ENCODE measurements at regions not wholly inside any gene's neighbourhood (a gene's known extent, or its start where the extent isn't known, plus 50 kb on each side); places are given as distances from the start of the nearest gene placed in this dataset.

DNA sequence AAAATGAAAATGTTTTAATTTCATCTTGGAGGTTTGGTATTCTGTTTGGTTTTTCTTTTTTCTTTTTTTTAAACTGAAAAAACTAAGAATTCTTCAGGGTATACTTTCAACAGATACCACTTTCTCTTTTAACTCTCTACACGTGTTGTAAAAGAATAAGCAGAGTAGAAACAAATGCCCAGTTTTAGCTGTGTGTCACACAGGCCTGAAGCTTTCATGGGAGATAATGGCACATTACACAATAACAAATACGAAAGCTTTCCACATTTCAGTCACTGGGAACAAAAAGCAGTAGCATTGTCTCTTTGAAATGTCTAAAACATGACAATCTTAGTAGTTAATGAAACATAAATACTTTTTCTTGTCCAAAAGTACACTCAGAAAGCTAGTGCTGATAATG lies 818.5 kb downstream of the TBL1XR1 start:
- no CpG with 5 or more reads among the region's 2 CpGs for WGBS (ENCODE audit: extremely low coverage, insufficient read length, low lambda C conversion rate)
- no peak overlapping the region for H3K27ac Mint-ChIP-seq
- Histone ChIP-seq H3K4me1 (ENCODE audit: insufficient read depth, low read length) (no peaks in the 10 kb centered on the region), H3K56ac (ENCODE audit: insufficient read length, low read depth, low read length) (no peak overlapping the region), H3K79me2 (ENCODE audit: insufficient read depth, low read length) (no peaks in the 10 kb centered on the region), H3K79me1 (ENCODE audit: insufficient read depth, low read depth, low read length, poor library complexity, severe bottlenecking) (no peaks in the 10 kb centered on the region), H2BK20ac (ENCODE audit: low read depth, low read length, poor library complexity, severe bottlenecking) (no peak overlapping the region), H2AK5ac (ENCODE audit: insufficient read length, low read length) (no peak overlapping the region), H3T11ph (ENCODE audit: low read length) (no peak overlapping the region), H4K20me1 (ENCODE audit: control insufficient read depth, insufficient read depth, insufficient read length) (no peaks in the 10 kb centered on the region), H2BK120ac (ENCODE audit: low read depth, low read length, poor library complexity, severe bottlenecking) (no peak overlapping the region), H3K23me2 (ENCODE audit: insufficient read length, low read depth, low read length, poor library complexity, severe bottlenecking) (no peaks in the 10 kb centered on the region), H2AFZ (ENCODE audit: low read length) (no peak overlapping the region), H4K91ac (ENCODE audit: insufficient read length, low read depth, low read length) (no peak overlapping the region), H3K4ac (ENCODE audit: low read depth, low read length) (no peak overlapping the region), H3K27me3 (ENCODE audit: insufficient read depth, low read length) (no peaks in the 10 kb centered on the region), H3K9me3 (ENCODE audit: control insufficient read depth, low read depth, low read length) (no peaks in the 10 kb centered on the region), H3K4me2 (ENCODE audit: insufficient read depth, insufficient read length, low read length) (no peak overlapping the region), H3K14ac (ENCODE audit: insufficient read depth, low read length) (no peak overlapping the region), H2BK12ac (ENCODE audit: insufficient read length, low read depth, low read length) (no peak overlapping the region), H4K8ac (replicated peaks; ENCODE audit: insufficient read length, low read depth, low read length) (no peak overlapping the region), H3K18ac (ENCODE audit: insufficient read length, low read depth, low read length) (no peak overlapping the region), H3K27ac (ENCODE audit: insufficient read length, low read depth, low read length) (no peak overlapping the region), H3K23ac (ENCODE audit: insufficient read length, low read depth, low read length) (no peak overlapping the region), H2BK15ac (ENCODE audit: low read depth, low read length) (no peak overlapping the region), H4K5ac (ENCODE audit: insufficient read length, low read depth, low read length) (no peak overlapping the region), H2BK5ac (ENCODE audit: insufficient read length, low read length) (no peak overlapping the region), H3K9ac (ENCODE audit: extremely low read depth, insufficient read length, low read length) (no peak overlapping the region)
- H3K27me3 Mint-ChIP-seq (ENCODE audit: low read depth): no peaks in the 10 kb centered on the region
- TF ChIP-seq CTCF (conservative IDR thresholded peaks at IDR 0.05): no peak
- no peaks in the 10 kb centered on the region for H3K4me1 Mint-ChIP-seq
- H3K36me3 Mint-ChIP-seq (ENCODE audit: insufficient read depth in 1 of 3, low read depth in 3 of 3): no peaks in the 10 kb centered on the region
- no peak overlapping the region for H3K4me3 Mint-ChIP-seq
- DNase-seq: no peak
- H3K9me3 Mint-ChIP-seq: no peaks in the 10 kb centered on the region

Data from H9 (cell line).